ENCODE measurements at regions not wholly inside any gene's neighbourhood (a gene's known extent, or its start where the extent isn't known, plus 50 kb on each side); places are given as distances from the start of the nearest gene placed in this dataset.
A peak's percentile ranks its signal among the peaks of the same experiment; 100 is the strongest.

DNA sequence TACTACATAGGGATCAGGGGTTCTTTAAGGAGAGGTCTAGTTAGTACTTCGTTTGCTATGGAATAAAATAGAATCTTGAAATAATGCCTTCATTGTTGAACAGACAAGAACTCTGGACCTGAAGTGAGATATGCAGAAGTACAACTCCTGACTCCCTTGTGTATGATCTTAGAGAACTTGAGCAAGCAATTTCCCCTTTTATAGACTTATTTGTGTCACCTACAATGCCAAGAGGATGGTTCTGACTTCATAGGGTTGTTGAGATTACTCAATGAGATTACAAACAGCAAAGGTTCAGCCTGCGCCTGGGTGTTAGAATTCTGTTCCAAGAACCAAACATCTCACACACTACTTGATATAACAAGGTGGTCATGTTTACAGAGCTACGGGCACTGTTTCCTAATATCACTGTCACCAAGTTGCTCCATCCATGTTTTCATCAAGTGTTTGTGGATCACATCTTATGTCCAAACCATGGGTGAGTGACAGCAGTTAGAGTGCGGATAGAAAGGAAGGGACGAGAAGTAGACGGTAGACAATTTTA is 76.7 kb upstream of the ADAMTS9 start:
- no peak overlapping the region for H3K4me3 ChIP-seq
- no peaks in the 10 kb centered on the region for H3K9me3 ChIP-seq (ENCODE audit: low read depth)
- DNase-seq (ENCODE audit: low read depth in 1 of 2, low spot score in 1 of 2) = no peak
- no peaks in the 10 kb centered on the region for H3K27me3 ChIP-seq
- no peaks in the 10 kb centered on the region for H3K36me3 ChIP-seq
- TF ChIP-seq, protein P1, sequence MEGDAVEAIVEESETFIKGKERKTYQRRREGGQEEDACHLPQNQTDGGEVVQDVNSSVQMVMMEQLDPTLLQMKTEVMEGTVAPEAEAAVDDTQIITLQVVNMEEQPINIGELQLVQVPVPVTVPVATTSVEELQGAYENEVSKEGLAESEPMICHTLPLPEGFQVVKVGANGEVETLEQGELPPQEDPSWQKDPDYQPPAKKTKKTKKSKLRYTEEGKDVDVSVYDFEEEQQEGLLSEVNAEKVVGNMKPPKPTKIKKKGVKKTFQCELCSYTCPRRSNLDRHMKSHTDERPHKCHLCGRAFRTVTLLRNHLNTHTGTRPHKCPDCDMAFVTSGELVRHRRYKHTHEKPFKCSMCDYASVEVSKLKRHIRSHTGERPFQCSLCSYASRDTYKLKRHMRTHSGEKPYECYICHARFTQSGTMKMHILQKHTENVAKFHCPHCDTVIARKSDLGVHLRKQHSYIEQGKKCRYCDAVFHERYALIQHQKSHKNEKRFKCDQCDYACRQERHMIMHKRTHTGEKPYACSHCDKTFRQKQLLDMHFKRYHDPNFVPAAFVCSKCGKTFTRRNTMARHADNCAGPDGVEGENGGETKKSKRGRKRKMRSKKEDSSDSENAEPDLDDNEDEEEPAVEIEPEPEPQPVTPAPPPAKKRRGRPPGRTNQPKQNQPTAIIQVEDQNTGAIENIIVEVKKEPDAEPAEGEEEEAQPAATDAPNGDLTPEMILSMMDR (IDR thresholded peaks at IDR 0.05; ENCODE audit: low read depth, low read length) = no peak
- H3K4me1 ChIP-seq (ENCODE audit: low read depth) = peaks cover 45% of the 10 kb centered on the region
- H3K27ac ChIP-seq = no peak overlapping the region

GRCh38 chr3:64763980-64764379 is 76.2 kb upstream of the ADAMTS9 start:
- no peak overlapping the region for H3K27ac ChIP-seq
- no peaks in the 10 kb centered on the region for H3K27me3 ChIP-seq
- no peaks in the 10 kb centered on the region for H3K9me3 ChIP-seq (ENCODE audit: low read depth)
- H3K4me1 ChIP-seq (ENCODE audit: low read depth) = peaks cover 45% of the 10 kb centered on the region
- no peak overlapping the region for H3K4me3 ChIP-seq
- DNase-seq (ENCODE audit: low read depth in 1 of 2, low spot score in 1 of 2) = no peak
- TF ChIP-seq, protein P1 (IDR thresholded peaks at IDR 0.05; ENCODE audit: low read depth, low read length) = no peak
- H3K36me3 ChIP-seq = no peaks in the 10 kb centered on the region

GRCh38 chr3:64761729-64762128 is 73.9 kb upstream of the ADAMTS9 start:
- peak overlapping the region; percentile 2 for H3K27ac ChIP-seq
- peaks cover 46% of the 10 kb centered on the region for H3K4me1 ChIP-seq (ENCODE audit: low read depth)
- H3K36me3 ChIP-seq = no peaks in the 10 kb centered on the region
- no peak for DNase-seq (ENCODE audit: low read depth in 1 of 2, low spot score in 1 of 2)
- no peaks in the 10 kb centered on the region for H3K9me3 ChIP-seq (ENCODE audit: low read depth)
- H3K4me3 ChIP-seq = no peak overlapping the region
- TF ChIP-seq, protein P1 (IDR thresholded peaks at IDR 0.05; ENCODE audit: low read depth, low read length) = no peak
- H3K27me3 ChIP-seq = no peaks in the 10 kb centered on the region

DNA sequence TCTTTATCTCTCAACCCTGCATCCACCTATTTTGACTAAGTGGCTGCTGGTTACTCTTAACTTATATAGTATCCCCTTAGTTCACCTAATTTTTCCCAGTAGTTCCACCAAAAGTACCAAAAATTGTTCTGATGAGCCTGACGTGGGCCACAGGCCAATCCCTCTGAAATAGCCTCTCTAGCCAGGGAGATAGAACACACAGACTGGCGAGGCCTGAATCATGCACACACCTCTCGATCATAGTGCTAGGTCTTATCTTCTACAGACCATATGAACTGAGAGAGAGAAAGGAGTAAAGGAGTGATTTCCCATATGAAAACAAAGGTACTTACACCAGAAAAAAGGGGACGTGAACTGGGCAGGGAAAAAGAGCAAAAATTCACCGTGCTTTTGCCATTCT is 72.5 kb upstream of the ADAMTS9 start:
- Histone ChIP-seq H3K4me3 (no peak overlapping the region), H3K27ac (peak overlapping the region; percentile 81), H3K9me3 (ENCODE audit: low read depth) (no peaks in the 10 kb centered on the region), H3K36me3 (no peaks in the 10 kb centered on the region), H3K4me1 (ENCODE audit: low read depth) (peaks cover 37% of the 10 kb centered on the region), H3K27me3 (no peaks in the 10 kb centered on the region)
- DNase-seq (ENCODE audit: low read depth in 1 of 2, low spot score in 1 of 2) = no peak
- TF ChIP-seq, protein P1 (IDR thresholded peaks at IDR 0.05; ENCODE audit: low read depth, low read length) = no peak

DNA sequence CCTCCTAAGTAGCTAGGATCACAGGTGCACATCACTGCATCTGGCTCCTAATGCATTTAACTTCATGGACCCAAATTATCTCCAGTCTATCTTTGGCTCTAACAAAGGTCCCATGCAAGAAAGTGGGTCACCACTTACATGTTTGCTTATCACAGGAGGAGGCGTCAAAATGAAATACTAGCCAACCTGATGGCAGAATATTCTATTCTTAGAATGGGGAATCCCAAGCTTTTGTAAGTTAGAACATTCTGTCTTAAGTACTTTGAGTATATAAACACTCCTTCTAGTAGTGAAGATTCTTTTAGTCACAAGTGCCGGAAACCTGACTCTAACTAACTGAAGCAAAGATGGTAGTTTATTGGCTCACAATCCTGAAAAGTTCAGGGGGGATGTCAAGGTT is 72.0 kb upstream of the ADAMTS9 start:
- Histone ChIP-seq H3K9me3 (ENCODE audit: low read depth) (no peaks in the 10 kb centered on the region), H3K4me3 (no peak overlapping the region), H3K36me3 (no peaks in the 10 kb centered on the region), H3K27ac (peak overlapping the region; percentile 81), H3K4me1 (ENCODE audit: low read depth) (peaks cover 35% of the 10 kb centered on the region), H3K27me3 (no peaks in the 10 kb centered on the region)
- TF ChIP-seq, protein P1 (IDR thresholded peaks at IDR 0.05; ENCODE audit: low read depth, low read length) = no peak
- DNase-seq (ENCODE audit: low read depth in 1 of 2, low spot score in 1 of 2) = peak in 1 of 2 donors; percentile 14
